Caco-2 (cell line): ENCODE measurements at regions not wholly inside any gene's neighbourhood (a gene's known extent, or its start where the extent isn't known, plus 50 kb on each side); places are given as distances from the start of the nearest gene placed in this dataset.
A peak's percentile ranks its signal among the peaks of the same experiment; 100 is the strongest.
"Not testable (repeated sequence)": the region's sequence is repeated elsewhere in the genome, so short reads cannot be mapped to it uniquely, and the experiment has no call there.

Source experiments
- BruUV-seq: library from RNA; stranded (reverse); fragments of 400-500 nt; replicated peaks from 2 replicates; lab custom pipeline; 2021; lab: Mats Ljungman, UMichigan
- CTCF ChIA-PET: fragments of 300-600 bp; sonication (Branson Sonifier 250); formaldehyde crosslinking; loops from one replicate; lab custom pipeline; 2022; ENCODE audit warnings: antibody characterized with exemption; lab: Charles Lee
- POLR2A ChIA-PET: fragments of 300-600 bp; sonication (Branson Sonifier 250); formaldehyde crosslinking; loops from one replicate; lab custom pipeline; 2022; ENCODE audit warnings: antibody characterized with exemption; lab: Charles Lee
- DNase-seq, 2 experiments: peaks; one replicate each; pipeline versions ENCODE4 v3.0.0 to v3.0.0-alpha.2; 2020 to 2022
- H3K27me3 ChIP-seq: replicated peaks from 2 replicates; pipeline ENCODE4 v1.6.0; 2011; ENCODE audit warnings: low read length; ENCODE audit not compliant: control insufficient read depth, insufficient read depth
- H3K36me3 ChIP-seq: 2 replicates; pipeline ENCODE4 v1.5.1; 2011; ENCODE audit warnings: low read length; ENCODE audit not compliant: control insufficient read depth, insufficient read depth
- H3K4me1 ChIP-seq: fragments of 250-450 bp; sonication (Bioruptor Pico); 2 replicates; pipeline ENCODE4 v1.5.1; 2020; ENCODE audit warnings: mild to moderate bottlenecking
- H3K4me3 ChIP-seq: 2 replicates; pipeline ENCODE4 v1.5.1; 2011; ENCODE audit warnings: low read depth, mild to moderate bottlenecking, control low read depth, low read length
- H3K9me3 ChIP-seq: fragments of 250-450 bp; sonication (Bioruptor Pico); 2 replicates; pipeline ENCODE4 v1.5.1; 2020; ENCODE audit warnings: mild to moderate bottlenecking, moderate library complexity
- H3K27ac Mint-ChIP-seq: one replicate; pipeline ENCODE4 v1.8.0; 2022; ENCODE audit warnings: mixed read lengths; ENCODE audit not compliant: unreplicated experiment
- H3K27me3 Mint-ChIP-seq: one replicate; pipeline ENCODE4 v1.8.0; 2022; ENCODE audit warnings: mixed read lengths; ENCODE audit not compliant: insufficient read depth, unreplicated experiment
- H3K36me3 Mint-ChIP-seq: one replicate; pipeline ENCODE4 v1.8.0; 2022; ENCODE audit warnings: mild to moderate bottlenecking, mixed read lengths; ENCODE audit not compliant: insufficient read depth, unreplicated experiment
- H3K4me1 Mint-ChIP-seq: one replicate; pipeline ENCODE4 v1.8.0; 2022; ENCODE audit warnings: low read depth, mixed read lengths; ENCODE audit not compliant: unreplicated experiment
- H3K4me3 Mint-ChIP-seq: one replicate; pipeline ENCODE4 v1.8.0; 2022; ENCODE audit warnings: mild to moderate bottlenecking, moderate library complexity, mixed read lengths; ENCODE audit not compliant: unreplicated experiment
- H3K9me3 Mint-ChIP-seq: one replicate; pipeline ENCODE4 v1.8.0; 2022; ENCODE audit warnings: mixed read lengths; ENCODE audit not compliant: unreplicated experiment
- CTCF ChIP-seq, 2 experiments: fragments of 200-600 bp in 1 of 2; IDR thresholded peaks; 1 replicate in 1 of 2; 2 replicates in 1 of 2; pipeline versions ENCODE4 v1.5.1 to v1.8.0; 2011 to 2022; ENCODE audit warnings: antibody characterized with exemption in 1 of 2, control low read depth in 1 of 2, inconsistent platforms in 1 of 2, low read depth in 1 of 2, low read length in 1 of 2, mild to moderate bottlenecking in 1 of 2, moderate library complexity in 1 of 2; ENCODE audit not compliant: insufficient read depth in 1 of 2, severe bottlenecking in 1 of 2, unreplicated experiment in 1 of 2
- intact Hi-C: fragments of 100-400 bp; cut with micrococcal nuclease; formaldehyde crosslinking; loops from one replicate; pipeline ENCODE4 v1.10.0; 2022; ENCODE audit not compliant: unreplicated experiment

- CTCF ChIA-PET = no interaction called here
- BruUV-seq = no TSS peak
- no peak for DNase-seq
Observed at GRCh38 chr6:94893327-94893726, 684.0 kb upstream of the MANEA start.

GRCh38 chr6:94873819-94874218, 703.5 kb upstream of the MANEA start:
- H3K4me1 ChIP-seq, H3K4me1 Mint-ChIP-seq, H3K27ac Mint-ChIP-seq, POLR2A ChIA-PET, H3K27me3 Mint-ChIP-seq, H3K36me3 ChIP-seq, intact Hi-C loops, CTCF ChIA-PET, H3K27me3 ChIP-seq, H3K36me3 Mint-ChIP-seq, BruUV-seq, H3K4me3 ChIP-seq, H3K4me3 Mint-ChIP-seq, H3K9me3 ChIP-seq, H3K9me3 Mint-ChIP-seq: not testable (repeated sequence)
- peak; percentile 14 to 32 for DNase-seq

More at GRCh38 chr6:94893327-94893726, 684.0 kb upstream of the MANEA start:
- intact Hi-C loops = no loop called here
- H3K4me3 ChIP-seq = no peak overlapping the region
- H3K4me1 ChIP-seq = no peaks in the 10 kb centered on the region
- Mint-ChIP-seq H3K27ac (no peak overlapping the region), H3K4me1 (no peaks in the 10 kb centered on the region), H3K9me3 (no peaks in the 10 kb centered on the region), H3K36me3 (no peaks in the 10 kb centered on the region), H3K4me3 (no peak overlapping the region), H3K27me3 (no peaks in the 10 kb centered on the region)
- POLR2A ChIA-PET = no interaction called here
- H3K9me3 ChIP-seq = no peaks in the 10 kb centered on the region
- H3K27me3 ChIP-seq = no peaks in the 10 kb centered on the region
- no peaks in the 10 kb centered on the region for H3K36me3 ChIP-seq
- TF ChIP-seq CTCF (IDR thresholded peaks at IDR 0.05; ENCODE audit: insufficient read depth in 1 of 2, low read depth in 1 of 2, low read length in 1 of 2, severe bottlenecking in 1 of 2, unreplicated experiment in 1 of 2) = no peak

GRCh38 chr6:94862112-94862511, 715.2 kb upstream of the MANEA start:
- BruUV-seq = no TSS peak
- CTCF ChIA-PET = no interaction called here

More at GRCh38 chr6:94862112-94862511, 715.2 kb upstream of the MANEA start:
- intact Hi-C loops = no loop called here
- no peak overlapping the region for H3K4me3 ChIP-seq
- DNase-seq = no peak
- TF ChIP-seq CTCF (IDR thresholded peaks at IDR 0.05; ENCODE audit: insufficient read depth in 1 of 2, low read depth in 1 of 2, low read length in 1 of 2, severe bottlenecking in 1 of 2, unreplicated experiment in 1 of 2) = no peak
- no peaks in the 10 kb centered on the region for H3K9me3 ChIP-seq
- Mint-ChIP-seq H3K27me3 (no peaks in the 10 kb centered on the region), H3K9me3 (no peaks in the 10 kb centered on the region), H3K27ac (no peak overlapping the region), H3K36me3 (no peaks in the 10 kb centered on the region), H3K4me1 (no peaks in the 10 kb centered on the region), H3K4me3 (no peak overlapping the region)
- POLR2A ChIA-PET = no interaction called here
- no peaks in the 10 kb centered on the region for H3K36me3 ChIP-seq
- no peaks in the 10 kb centered on the region for H3K4me1 ChIP-seq
- no peaks in the 10 kb centered on the region for H3K27me3 ChIP-seq
